ENCODE measurements at regions not wholly inside any gene's neighbourhood (a gene's known extent, or its start where the extent isn't known, plus 50 kb on each side); places are given as distances from the start of the nearest gene placed in this dataset.

- Mint-ChIP-seq H3K9me3 (no peaks in the 10 kb centered on the region), H3K27ac (no peak overlapping the region), H3K27me3 (no peaks in the 10 kb centered on the region), H3K4me1 (no peaks in the 10 kb centered on the region), H3K36me3 (no peaks in the 10 kb centered on the region), H3K4me3 (no peak overlapping the region)
- DNase-seq = no peak
These were observed 213.8 kb upstream of the PACRGL start for GRCh38 chr4:20486433-20486832.

GRCh38 chr4:20487446-20487845, 212.8 kb upstream of the PACRGL start:
- DNase-seq = no peak
- no peaks in the 10 kb centered on the region for H3K9me3 Mint-ChIP-seq
- H3K4me1 Mint-ChIP-seq = no peaks in the 10 kb centered on the region
- no peaks in the 10 kb centered on the region for H3K27me3 Mint-ChIP-seq
- no peak overlapping the region for H3K27ac Mint-ChIP-seq
- no peak overlapping the region for H3K4me3 Mint-ChIP-seq
- H3K36me3 Mint-ChIP-seq = no peaks in the 10 kb centered on the region

DNA sequence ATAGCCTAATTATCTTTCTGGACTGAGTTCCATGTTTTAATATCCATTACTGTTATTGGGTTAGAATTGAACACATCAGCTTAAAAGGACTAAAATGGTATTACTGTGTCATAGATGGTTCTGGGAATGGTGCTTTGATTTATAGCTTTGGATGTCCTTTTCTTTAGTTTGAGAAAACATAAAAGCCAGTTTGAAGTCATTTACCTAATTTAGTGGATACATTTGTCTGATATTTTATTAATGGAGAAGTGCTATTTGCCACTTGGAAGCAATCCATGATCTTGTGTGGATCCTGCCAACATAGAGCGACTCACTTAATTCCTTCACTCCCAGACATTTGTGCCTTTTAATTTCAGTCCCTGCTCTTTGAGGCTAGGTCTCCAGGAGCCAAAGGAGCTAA, 212.4 kb upstream of the PACRGL start:
- no peak for DNase-seq
- no peaks in the 10 kb centered on the region for H3K36me3 Mint-ChIP-seq
- H3K4me1 Mint-ChIP-seq = no peaks in the 10 kb centered on the region
- H3K9me3 Mint-ChIP-seq = no peaks in the 10 kb centered on the region
- no peaks in the 10 kb centered on the region for H3K27me3 Mint-ChIP-seq
- no peak overlapping the region for H3K27ac Mint-ChIP-seq
- H3K4me3 Mint-ChIP-seq = no peak overlapping the region

GRCh38 chr4:20490734-20491133, 209.5 kb upstream of the PACRGL start:
- Mint-ChIP-seq H3K4me1 (no peaks in the 10 kb centered on the region), H3K9me3 (no peaks in the 10 kb centered on the region), H3K27me3 (no peaks in the 10 kb centered on the region), H3K4me3 (no peak overlapping the region), H3K27ac (no peak overlapping the region), H3K36me3 (no peaks in the 10 kb centered on the region)
- DNase-seq = no peak

DNA sequence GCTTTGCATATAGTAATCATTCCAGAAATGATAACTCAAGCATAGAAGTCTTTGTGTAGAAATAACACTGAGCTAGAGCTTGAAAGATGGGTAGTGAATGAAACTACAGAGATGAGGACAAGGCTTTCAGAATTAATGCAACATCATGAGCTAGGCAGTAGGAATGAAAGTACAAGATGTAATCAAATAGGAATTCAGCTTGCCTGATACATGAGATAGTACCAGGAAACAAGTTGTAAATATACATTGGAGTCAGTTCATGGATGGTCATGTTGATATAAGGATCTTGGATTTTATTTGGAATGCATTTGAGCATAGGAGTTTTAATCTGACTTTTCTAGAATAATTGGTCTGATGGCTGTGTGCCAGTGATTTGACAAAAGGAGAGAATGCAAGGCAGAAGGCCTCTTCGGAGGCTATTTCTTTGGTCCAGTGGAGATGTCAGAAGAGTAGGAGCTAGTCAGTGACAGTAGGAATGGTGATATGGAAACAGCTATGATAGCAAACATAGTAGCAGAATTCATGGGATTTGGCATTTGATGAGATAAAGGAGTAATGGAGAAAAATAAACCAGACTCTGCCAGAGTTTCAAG, 206.4 kb upstream of the PACRGL start:
- H3K27me3 Mint-ChIP-seq = no peaks in the 10 kb centered on the region
- no peaks in the 10 kb centered on the region for H3K36me3 Mint-ChIP-seq
- no peak overlapping the region for H3K4me3 Mint-ChIP-seq
- no peaks in the 10 kb centered on the region for H3K9me3 Mint-ChIP-seq
- H3K4me1 Mint-ChIP-seq = no peaks in the 10 kb centered on the region
- DNase-seq = no peak
- no peak overlapping the region for H3K27ac Mint-ChIP-seq

DNA sequence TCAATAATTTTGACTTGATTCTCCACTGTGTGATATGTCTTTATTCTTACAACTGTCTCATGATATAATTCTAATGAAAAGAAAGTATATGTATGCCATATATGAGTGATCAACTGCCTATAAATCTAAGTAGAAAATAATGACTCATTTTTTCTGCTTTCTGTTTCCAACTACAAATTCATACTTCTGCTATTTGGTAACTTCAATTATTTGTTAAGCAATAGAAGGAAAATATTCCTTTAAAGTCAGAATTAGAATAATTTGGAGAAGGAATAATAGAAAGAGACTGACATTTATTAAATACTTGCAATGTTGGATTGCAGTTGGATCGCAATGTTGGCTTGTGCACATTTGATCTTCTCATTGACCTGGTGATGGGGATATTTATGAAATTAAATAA, 204.2 kb upstream of the PACRGL start:
- Mint-ChIP-seq H3K27me3 (no peaks in the 10 kb centered on the region), H3K4me1 (no peaks in the 10 kb centered on the region)

GRCh38 chr4:20504146-20504545, 196.1 kb upstream of the PACRGL start:
- H3K27ac Mint-ChIP-seq = no peak overlapping the region
- no peaks in the 10 kb centered on the region for H3K4me1 Mint-ChIP-seq
- no peaks in the 10 kb centered on the region for H3K36me3 Mint-ChIP-seq
- no peaks in the 10 kb centered on the region for H3K9me3 Mint-ChIP-seq
- no peak for DNase-seq
- H3K4me3 Mint-ChIP-seq = no peak overlapping the region
- no peaks in the 10 kb centered on the region for H3K27me3 Mint-ChIP-seq

More for the DNA sequence above, 204.2 kb upstream of the PACRGL start:
- H3K9me3 Mint-ChIP-seq = no peaks in the 10 kb centered on the region
- no peak overlapping the region for H3K4me3 Mint-ChIP-seq
- H3K36me3 Mint-ChIP-seq = no peaks in the 10 kb centered on the region
- DNase-seq = no peak
- no peak overlapping the region for H3K27ac Mint-ChIP-seq

GRCh38 chr4:20505927-20506326, 194.3 kb upstream of the PACRGL start:
- Mint-ChIP-seq H3K27ac (no peak overlapping the region), H3K27me3 (no peaks in the 10 kb centered on the region), H3K9me3 (no peaks in the 10 kb centered on the region), H3K4me1 (no peaks in the 10 kb centered on the region), H3K4me3 (no peak overlapping the region), H3K36me3 (no peaks in the 10 kb centered on the region)
- DNase-seq = no peak

DNA sequence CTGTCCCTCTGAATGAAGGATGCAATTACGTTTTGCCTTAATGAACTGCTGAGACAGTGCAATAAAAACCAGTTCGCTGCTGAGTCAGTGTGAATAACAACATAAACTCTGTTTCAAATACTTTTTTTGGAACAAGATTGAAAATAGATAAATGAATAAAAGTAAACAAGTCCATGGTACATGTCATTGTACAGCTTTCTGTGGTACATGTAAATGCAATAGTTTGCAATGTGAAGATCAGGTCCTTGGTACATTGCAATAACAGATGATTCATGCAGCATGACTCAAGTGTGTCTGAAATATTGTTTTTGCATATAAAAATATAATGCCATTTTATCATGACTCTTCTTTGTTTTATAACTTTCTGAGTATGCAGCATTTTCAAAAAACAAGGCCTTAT, 193.4 kb upstream of the PACRGL start:
- H3K27me3 Mint-ChIP-seq = no peaks in the 10 kb centered on the region
- H3K4me1 Mint-ChIP-seq = no peaks in the 10 kb centered on the region
- no peaks in the 10 kb centered on the region for H3K9me3 Mint-ChIP-seq
- no peaks in the 10 kb centered on the region for H3K36me3 Mint-ChIP-seq
- no peak overlapping the region for H3K4me3 Mint-ChIP-seq
- no peak for DNase-seq
- H3K27ac Mint-ChIP-seq = no peak overlapping the region

GRCh38 chr4:20509315-20509714, 190.9 kb upstream of the PACRGL start:
- no peak for DNase-seq
- Mint-ChIP-seq H3K4me3 (no peak overlapping the region), H3K9me3 (no peaks in the 10 kb centered on the region), H3K27ac (no peak overlapping the region), H3K27me3 (no peaks in the 10 kb centered on the region), H3K4me1 (no peaks in the 10 kb centered on the region), H3K36me3 (no peaks in the 10 kb centered on the region)

DNA sequence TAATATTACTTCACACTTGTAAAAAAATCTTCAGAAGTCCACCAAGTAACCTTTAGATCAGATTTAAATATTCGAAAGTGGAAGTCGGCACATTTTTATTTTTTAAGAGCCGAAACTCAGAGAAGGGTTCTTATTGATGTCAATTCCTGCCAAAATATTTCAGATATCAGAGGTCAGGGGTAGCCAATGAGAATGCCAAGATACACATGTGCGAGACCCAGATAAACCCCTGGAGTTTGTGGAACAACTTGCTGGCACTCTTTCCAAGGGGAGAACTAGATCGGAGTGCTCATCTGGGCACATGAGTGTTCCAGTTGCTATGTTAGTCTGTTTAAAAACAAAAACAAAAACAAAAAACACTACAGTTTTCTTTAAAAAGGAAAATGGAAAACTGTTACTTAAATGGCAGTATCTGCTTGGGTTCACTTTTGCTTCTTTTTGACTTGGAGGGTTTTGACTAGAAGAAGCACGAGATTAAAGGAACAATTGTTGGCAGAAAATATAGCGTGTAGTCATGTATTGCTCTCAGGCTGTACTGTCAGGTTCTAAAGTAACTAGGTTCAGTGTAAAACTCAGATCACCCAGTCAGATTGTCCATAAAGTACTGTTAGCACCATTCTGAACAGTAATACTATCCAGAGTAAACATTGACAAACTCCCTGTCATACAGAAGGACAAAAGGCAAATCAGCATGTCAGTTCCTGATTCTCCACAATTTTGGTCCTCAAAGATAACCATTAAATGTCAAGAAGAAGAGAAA, 188.0 kb upstream of the PACRGL start:
- H3K4me1 Mint-ChIP-seq = no peaks in the 10 kb centered on the region
- H3K27ac Mint-ChIP-seq = no peak overlapping the region
- no peak overlapping the region for H3K4me3 Mint-ChIP-seq
- no peaks in the 10 kb centered on the region for H3K9me3 Mint-ChIP-seq
- no peak for DNase-seq
- H3K27me3 Mint-ChIP-seq = no peaks in the 10 kb centered on the region
- H3K36me3 Mint-ChIP-seq = no peaks in the 10 kb centered on the region

DNA sequence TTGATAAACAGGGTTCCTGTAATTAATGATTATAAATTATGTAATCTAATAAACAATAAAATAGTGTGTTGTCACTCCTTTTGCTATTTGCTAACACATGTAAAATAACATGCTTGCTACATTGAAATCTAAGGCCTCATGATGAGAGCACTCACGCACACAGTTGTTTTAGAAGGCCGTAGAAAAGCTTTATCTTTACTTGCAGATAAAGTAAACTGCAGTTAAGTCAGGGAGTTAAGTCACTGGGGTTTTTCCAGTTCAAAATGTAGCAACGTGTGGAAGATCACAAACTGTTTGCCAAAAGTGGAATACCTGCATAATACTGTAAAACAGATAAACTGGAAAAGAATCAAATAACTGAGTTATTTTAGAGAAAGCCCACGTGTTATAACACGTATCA, 187.3 kb upstream of the PACRGL start:
- H3K4me1 Mint-ChIP-seq = no peaks in the 10 kb centered on the region
- no peak overlapping the region for H3K4me3 Mint-ChIP-seq
- no peak for DNase-seq
- no peaks in the 10 kb centered on the region for H3K27me3 Mint-ChIP-seq
- no peak overlapping the region for H3K27ac Mint-ChIP-seq
- H3K9me3 Mint-ChIP-seq = no peaks in the 10 kb centered on the region
- H3K36me3 Mint-ChIP-seq = no peaks in the 10 kb centered on the region

DNA sequence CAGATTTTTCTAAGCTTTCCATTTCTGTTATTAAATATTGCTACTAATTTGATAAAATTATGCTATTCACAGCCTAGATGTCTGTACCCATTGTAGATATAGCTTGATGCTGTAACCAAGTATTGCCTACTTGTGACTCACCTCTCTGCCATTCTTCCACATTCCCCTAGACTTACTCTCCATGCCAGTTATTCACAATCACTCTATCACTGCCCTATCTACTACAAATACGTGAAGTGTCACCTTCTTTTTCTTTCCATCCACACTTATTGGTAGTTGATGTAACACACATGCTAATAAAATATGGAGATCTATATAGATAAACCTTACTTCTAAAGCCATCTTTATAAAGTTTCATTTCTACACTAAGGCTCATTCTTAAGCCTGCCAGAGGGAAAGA, 179.4 kb upstream of the PACRGL start:
- H3K27me3 Mint-ChIP-seq = no peaks in the 10 kb centered on the region
- no peak overlapping the region for H3K27ac Mint-ChIP-seq
- no peak for DNase-seq
- H3K4me1 Mint-ChIP-seq = no peaks in the 10 kb centered on the region
- no peaks in the 10 kb centered on the region for H3K36me3 Mint-ChIP-seq
- H3K9me3 Mint-ChIP-seq = no peaks in the 10 kb centered on the region
- no peak overlapping the region for H3K4me3 Mint-ChIP-seq

GRCh38 chr4:20528508-20528907, 171.8 kb upstream of the PACRGL start:
- H3K27ac Mint-ChIP-seq = no peak overlapping the region
- H3K36me3 Mint-ChIP-seq = no peaks in the 10 kb centered on the region
- no peaks in the 10 kb centered on the region for H3K27me3 Mint-ChIP-seq
- H3K9me3 Mint-ChIP-seq = peaks cover 1% of the 10 kb centered on the region
- DNase-seq = no peak
- no peaks in the 10 kb centered on the region for H3K4me1 Mint-ChIP-seq
- H3K4me3 Mint-ChIP-seq = no peak overlapping the region

GRCh38 chr4:20529691-20530090, 170.6 kb upstream of the PACRGL start:
- H3K27me3 Mint-ChIP-seq = no peaks in the 10 kb centered on the region
- peaks cover 1% of the 10 kb centered on the region for H3K9me3 Mint-ChIP-seq

GRCh38 chr4:20532116-20532790, 168.0 kb upstream of the PACRGL start:
- DNase-seq = no peak
- H3K27me3 Mint-ChIP-seq = no peaks in the 10 kb centered on the region
- H3K4me1 Mint-ChIP-seq = no peaks in the 10 kb centered on the region
- H3K4me3 Mint-ChIP-seq = no peak overlapping the region
- H3K27ac Mint-ChIP-seq = no peak overlapping the region
- H3K36me3 Mint-ChIP-seq = no peaks in the 10 kb centered on the region
- H3K9me3 Mint-ChIP-seq = peaks cover 1% of the 10 kb centered on the region

More at GRCh38 chr4:20529691-20530090, 170.6 kb upstream of the PACRGL start:
- Mint-ChIP-seq H3K27ac (no peak overlapping the region), H3K36me3 (no peaks in the 10 kb centered on the region), H3K4me1 (no peaks in the 10 kb centered on the region), H3K4me3 (no peak overlapping the region)
- no peak for DNase-seq

All from activated naive CD8-positive, alpha-beta T cell treated with anti-CD3 and anti-CD28 coated beads for 36 hours (primary cell).